Bronchial epithelial cell (primary cell): ENCODE measurements at regions not wholly inside any gene's neighbourhood (a gene's known extent, or its start where the extent isn't known, plus 50 kb on each side); places are given as distances from the start of the nearest gene placed in this dataset.

Source experiments
- DNase-seq: peaks from one replicate; pipeline ENCODE4 v3.0.0-alpha.2; 2010; ENCODE audit warnings: low read depth
- FAIRE-seq: peaks from 2 replicates; lab custom pipeline; 2011; peaks lifted over from hg19 to GRCh38; lab: Jason Lieb, UNC
- H3K27me3 ChIP-seq: 2 replicates; pipeline ENCODE4 v1.5.1; 2011; ENCODE audit warnings: low read length; ENCODE audit not compliant: control insufficient read depth, insufficient read depth
- H3K36me3 ChIP-seq: 2 replicates; pipeline ENCODE4 v1.5.1; 2011; ENCODE audit warnings: low read length; ENCODE audit not compliant: control insufficient read depth, insufficient read depth
- H3K4me3 ChIP-seq: 2 replicates; pipeline ENCODE4 v1.5.1; 2011; ENCODE audit warnings: mild to moderate bottlenecking, low read depth, low read length, control low read depth
- TF ChIP-seq, protein P1 (sequence below): IDR thresholded peaks from 2 replicates; pipeline ENCODE4 v1.5.1; 2011; ENCODE audit warnings: mild to moderate bottlenecking, moderate library complexity, low read length, control low read depth, inconsistent platforms; ENCODE audit not compliant: insufficient read depth, severe bottlenecking

DNA sequence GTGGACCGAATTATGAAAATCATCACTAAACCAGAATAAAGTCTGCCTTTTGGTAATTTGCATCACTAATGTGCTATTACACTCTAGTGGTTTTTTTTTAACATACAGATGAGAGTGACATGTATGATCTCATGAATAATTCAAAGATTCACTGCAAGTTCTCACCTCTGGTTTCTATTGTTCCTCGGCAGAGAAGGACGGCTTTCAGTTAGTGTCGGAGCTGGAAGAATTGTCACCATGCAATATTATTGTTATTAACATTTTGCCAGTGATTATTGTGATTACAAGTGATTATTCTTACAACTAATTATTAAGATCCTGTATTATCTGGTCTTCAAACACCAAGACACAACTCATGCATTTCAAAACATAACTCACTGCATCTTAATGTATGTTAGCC lies 366.6 kb upstream of the RPS23 start:
- no peak overlapping the region for H3K4me3 ChIP-seq
- DNase-seq: no peak
- TF ChIP-seq, protein P1, sequence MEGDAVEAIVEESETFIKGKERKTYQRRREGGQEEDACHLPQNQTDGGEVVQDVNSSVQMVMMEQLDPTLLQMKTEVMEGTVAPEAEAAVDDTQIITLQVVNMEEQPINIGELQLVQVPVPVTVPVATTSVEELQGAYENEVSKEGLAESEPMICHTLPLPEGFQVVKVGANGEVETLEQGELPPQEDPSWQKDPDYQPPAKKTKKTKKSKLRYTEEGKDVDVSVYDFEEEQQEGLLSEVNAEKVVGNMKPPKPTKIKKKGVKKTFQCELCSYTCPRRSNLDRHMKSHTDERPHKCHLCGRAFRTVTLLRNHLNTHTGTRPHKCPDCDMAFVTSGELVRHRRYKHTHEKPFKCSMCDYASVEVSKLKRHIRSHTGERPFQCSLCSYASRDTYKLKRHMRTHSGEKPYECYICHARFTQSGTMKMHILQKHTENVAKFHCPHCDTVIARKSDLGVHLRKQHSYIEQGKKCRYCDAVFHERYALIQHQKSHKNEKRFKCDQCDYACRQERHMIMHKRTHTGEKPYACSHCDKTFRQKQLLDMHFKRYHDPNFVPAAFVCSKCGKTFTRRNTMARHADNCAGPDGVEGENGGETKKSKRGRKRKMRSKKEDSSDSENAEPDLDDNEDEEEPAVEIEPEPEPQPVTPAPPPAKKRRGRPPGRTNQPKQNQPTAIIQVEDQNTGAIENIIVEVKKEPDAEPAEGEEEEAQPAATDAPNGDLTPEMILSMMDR: no peak
- no peaks in the 10 kb centered on the region for H3K27me3 ChIP-seq
- H3K36me3 ChIP-seq: no peaks in the 10 kb centered on the region
- FAIRE-seq: no peak

DNA sequence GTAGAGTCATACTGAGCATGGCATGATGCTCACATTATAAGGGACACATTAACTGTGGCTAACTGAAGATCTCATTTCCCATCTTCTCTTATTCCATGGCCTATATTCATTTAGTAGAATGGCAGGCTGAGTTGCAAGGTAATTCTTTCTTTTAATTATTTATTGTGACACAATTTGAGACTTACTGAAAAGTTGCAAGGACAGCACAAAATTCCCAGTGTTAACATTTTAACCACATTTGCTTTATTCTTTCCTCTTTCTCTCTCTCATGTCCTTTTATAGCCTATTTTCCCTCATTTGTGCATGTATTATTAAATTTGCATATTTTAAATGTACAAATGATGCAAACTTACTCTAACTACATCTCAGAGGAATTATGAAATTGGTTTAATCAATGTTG lies 366.1 kb upstream of the RPS23 start:
- TF ChIP-seq, protein P1: no peak
- DNase-seq (no peak), FAIRE-seq (no peak)
- H3K36me3 ChIP-seq: no peaks in the 10 kb centered on the region
- H3K4me3 ChIP-seq: no peak overlapping the region
- H3K27me3 ChIP-seq: no peaks in the 10 kb centered on the region

DNA sequence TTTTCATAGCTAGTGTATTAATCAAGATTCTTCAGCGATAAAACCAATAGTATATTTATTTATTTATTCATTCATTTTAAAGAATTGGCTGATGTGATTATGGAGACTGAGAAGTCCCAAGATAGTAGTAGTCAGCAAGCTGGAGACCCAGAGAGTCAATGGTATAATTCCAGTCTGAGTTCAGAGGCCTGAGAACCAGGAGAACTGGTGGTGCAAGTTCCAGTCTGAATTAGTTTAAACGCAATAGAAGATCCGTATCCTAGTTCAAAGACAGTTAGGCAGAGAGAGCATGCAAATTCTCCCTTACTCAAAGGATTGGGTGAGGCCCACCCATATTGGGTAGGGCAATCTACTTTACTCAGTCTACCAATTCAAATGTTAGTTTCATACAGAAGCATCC lies 364.2 kb upstream of the RPS23 start:
- Histone ChIP-seq H3K4me3 (no peak overlapping the region), H3K36me3 (no peaks in the 10 kb centered on the region), H3K27me3 (no peaks in the 10 kb centered on the region)
- DNase-seq: no peak
- no peak for FAIRE-seq
- TF ChIP-seq, protein P1: no peak

DNA sequence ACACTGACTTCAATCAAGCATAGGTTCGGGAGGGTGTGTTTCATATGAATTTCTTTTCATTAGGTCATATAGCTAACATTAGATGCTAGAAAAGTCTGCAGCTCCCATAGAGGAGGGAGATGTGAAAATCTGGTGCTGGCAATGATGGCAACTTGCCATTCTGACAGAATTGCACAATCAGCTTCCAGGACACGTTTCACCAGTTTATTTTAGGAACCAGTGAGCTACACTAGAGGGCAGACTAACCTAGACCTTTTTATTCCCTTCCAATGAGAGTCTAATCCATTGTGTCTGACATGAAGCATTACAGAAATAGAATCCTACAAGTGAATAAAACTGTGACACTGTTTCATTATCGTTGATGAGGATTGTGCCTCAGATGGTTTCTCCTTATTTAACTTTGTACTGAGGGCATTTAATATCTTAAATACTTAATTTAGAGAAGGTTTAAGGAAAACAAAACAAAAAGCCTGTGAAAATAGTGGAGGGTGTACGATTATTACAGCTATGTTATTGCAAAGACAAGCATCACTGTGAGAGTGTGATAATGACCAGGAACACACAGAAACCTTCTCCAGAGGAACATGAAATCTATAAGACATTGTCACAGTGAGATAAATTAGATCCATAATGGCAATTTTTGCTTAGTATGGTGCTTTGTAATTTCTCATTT lies 363.3 kb upstream of the RPS23 start:
- DNase-seq: peak; percentile 85
- FAIRE-seq: peak; percentile 80

DNA sequence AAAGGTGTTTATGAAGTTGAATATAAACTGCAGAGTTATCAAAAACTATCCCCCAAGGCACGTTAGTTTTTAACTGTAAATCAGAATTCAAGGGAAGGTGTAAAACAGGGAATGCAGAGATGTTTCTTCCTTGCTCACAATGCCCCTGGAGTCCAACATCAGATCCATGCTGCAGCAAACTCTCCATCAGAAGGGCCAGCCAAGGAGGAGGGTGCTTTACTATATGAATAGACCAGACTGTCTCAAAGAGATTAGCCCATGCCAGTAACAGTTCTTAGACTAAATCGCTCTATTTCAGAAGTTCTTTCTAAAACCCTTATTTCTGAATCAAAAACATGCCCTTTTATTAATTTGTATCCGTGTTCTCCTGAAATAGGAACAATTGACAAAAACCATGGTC lies 362.8 kb upstream of the RPS23 start:
- Histone ChIP-seq H3K36me3 (no peaks in the 10 kb centered on the region), H3K4me3 (no peak overlapping the region), H3K27me3 (no peaks in the 10 kb centered on the region)
- TF ChIP-seq, protein P1: no peak
- FAIRE-seq (no peak), DNase-seq (no peak)

More for the DNA sequence above, 363.3 kb upstream of the RPS23 start:
- no peak overlapping the region for H3K4me3 ChIP-seq
- no peaks in the 10 kb centered on the region for H3K36me3 ChIP-seq
- H3K27me3 ChIP-seq: no peaks in the 10 kb centered on the region
- TF ChIP-seq, protein P1: peak; percentile 71

DNA sequence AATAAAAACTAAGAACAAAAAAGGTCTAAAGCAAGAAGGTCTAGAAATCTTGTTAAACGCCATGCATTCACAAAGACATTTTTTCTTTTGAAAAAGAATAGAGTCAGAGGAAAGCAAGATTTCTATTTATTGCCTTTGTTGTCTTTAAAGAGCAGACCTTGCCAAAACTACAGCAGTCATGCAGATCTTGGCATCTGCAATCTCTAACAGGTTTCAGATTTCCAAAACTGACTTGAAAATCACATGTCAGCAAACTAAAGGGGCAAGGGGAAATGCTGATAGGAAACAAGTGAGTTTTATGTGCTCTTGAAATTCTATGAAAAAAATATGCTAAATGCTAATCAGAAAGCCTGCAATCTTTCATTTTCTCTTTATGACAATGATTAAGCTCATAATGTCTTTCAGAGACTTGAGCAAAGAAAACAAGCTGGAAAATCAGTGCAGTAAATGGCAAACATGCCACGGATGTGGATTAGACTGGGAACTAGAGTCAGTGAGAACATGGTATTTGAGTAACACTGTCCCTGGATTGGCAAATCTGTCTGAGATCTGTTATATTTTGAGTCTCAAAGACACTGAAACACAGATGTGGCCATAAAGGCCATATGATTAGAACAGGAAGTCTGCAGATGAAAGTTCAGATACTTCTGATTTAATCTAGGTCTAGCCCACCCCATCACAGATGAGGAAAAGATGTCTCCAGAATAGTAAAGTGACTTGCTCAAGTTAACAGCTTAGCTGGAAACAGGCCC lies 361.4 kb upstream of the RPS23 start:
- FAIRE-seq: no peak

More for the DNA sequence above, 361.4 kb upstream of the RPS23 start:
- Histone ChIP-seq H3K4me3 (no peak overlapping the region), H3K36me3 (no peaks in the 10 kb centered on the region), H3K27me3 (no peaks in the 10 kb centered on the region)
- DNase-seq: no peak
- TF ChIP-seq, protein P1: no peak
